ENCODE measurements at regions not wholly inside any gene's neighbourhood (a gene's known extent, or its start where the extent isn't known, plus 50 kb on each side); places are given as distances from the start of the nearest gene placed in this dataset.

- DNase-seq: no peak
- Histone ChIP-seq H3K27me3 (no peaks in the 10 kb centered on the region), H3K4me3 (no peak overlapping the region), H3K36me3 (ENCODE audit: low read depth, missing control alignments) (no peaks in the 10 kb centered on the region), H3K27ac (no peak overlapping the region), H3K4me1 (no peaks in the 10 kb centered on the region), H3K9me3 (no peaks in the 10 kb centered on the region)
- 42 to 61% methylated on average over 2 of the region's 2 CpGs for WGBS, 2 donors
- TF ChIP-seq CTCF (IDR thresholded peaks at IDR 0.05): no peak
- intact Hi-C loops (cut with DNase I; ENCODE audit: low total_unique reads): no loop called here
These were observed 51.6 kb upstream of the POU3F2 start for GRCh38 chr6:98782772-98783171.

DNA sequence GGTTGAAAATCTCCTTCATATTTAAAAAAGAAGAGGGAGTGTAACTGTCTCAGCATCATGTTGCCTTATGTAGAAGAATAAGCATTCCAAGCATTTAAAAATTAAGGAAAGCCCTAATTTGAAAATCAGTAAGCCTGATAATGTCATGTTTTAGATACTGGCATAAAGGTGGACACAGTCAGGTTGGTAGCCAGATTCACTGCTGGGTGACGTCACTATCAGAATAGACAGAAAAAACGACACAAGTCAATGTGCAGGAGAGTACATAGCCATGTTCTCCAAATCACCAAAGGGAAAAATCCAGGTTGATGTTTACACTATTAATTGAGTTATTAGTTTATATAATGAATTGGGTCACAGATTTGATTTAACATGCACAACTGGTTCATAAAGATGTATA lies 50.8 kb upstream of the POU3F2 start:
- no peak for DNase-seq
- Histone ChIP-seq H3K9me3 (no peaks in the 10 kb centered on the region), H3K27ac (no peak overlapping the region), H3K27me3 (no peaks in the 10 kb centered on the region), H3K4me3 (no peak overlapping the region), H3K4me1 (no peaks in the 10 kb centered on the region), H3K36me3 (ENCODE audit: low read depth, missing control alignments) (no peaks in the 10 kb centered on the region)
- WGBS, 2 donors: 78 to 90% methylated on average over 2 of the region's 2 CpGs
- intact Hi-C loops (cut with DNase I; ENCODE audit: low total_unique reads): no loop called here
- TF ChIP-seq CTCF (IDR thresholded peaks at IDR 0.05): no peak
- no peak for TF ChIP-seq POLR2A (IDR thresholded peaks at IDR 0.05)

MicroRNAs encoded in the stretch of these regions (microRNA counts, 767-probe panel; counts per million panel counts)
- 0 to 152 counts per million in 2 donors for microRNA hsa-miR-2113

Small RNAs in the stretch of these regions (microRNA-seq; reads per million reads assigned to microRNA genes)
- 0 reads per million in 2 donors for gene MIR2113 (ENCODE audit: borderline number of aligned reads in 2 of 2, borderline replicate concordance in 1 of 2)

Small RNAs in the stretch of these regions (small RNA-seq; reads per million reads assigned to genes)
- gene AL589826.1: 0 reads per million in 2 donors
- gene MIR2113: 0 reads per million in 2 donors

Measured in testis (tissue), 2 donors.